WTC11 (cell line): ENCODE measurements at regions not wholly inside any gene's neighbourhood (a gene's known extent, or its start where the extent isn't known, plus 50 kb on each side); places are given as distances from the start of the nearest gene placed in this dataset.

Source experiments
- ATAC-seq: fragments of 200-7000 bp; cut with Tn5 transposase; 2 replicates; pipeline ENCODE4 v1.10.0; 2021; ENCODE audit warnings: mild to moderate bottlenecking, moderate library complexity
- CTCF ChIA-PET: fragments of 300-600 bp; sonication (Branson Sonifier 250); formaldehyde crosslinking; loops from one replicate; lab custom pipeline; 2021; ENCODE audit warnings: antibody characterized with exemption; lab: Charles Lee
- POLR2A ChIA-PET: fragments of 350-600 bp; sonication (Branson Sonifier 250); formaldehyde crosslinking; loops from one replicate; lab custom pipeline; 2021; ENCODE audit warnings: antibody characterized with exemption; lab: Charles Lee
- DNase-seq: peaks from one replicate; pipeline ENCODE4 v3.0.0; 2021; ENCODE audit warnings: low spot score
- H3K27ac Mint-ChIP-seq: 2 replicates; pipeline ENCODE4 v1.8.0; 2021; ENCODE audit warnings: mixed read lengths
- H3K27me3 Mint-ChIP-seq: 2 replicates; pipeline ENCODE4 v1.8.0; 2021; ENCODE audit warnings: low read depth, mild to moderate bottlenecking, moderate library complexity, mixed read lengths
- H3K36me3 Mint-ChIP-seq: 2 replicates; pipeline ENCODE4 v1.8.0; 2021; ENCODE audit warnings: mixed read lengths
- H3K4me1 Mint-ChIP-seq: 2 replicates; pipeline ENCODE4 v1.8.0; 2022; ENCODE audit warnings: mixed read lengths
- H3K4me3 Mint-ChIP-seq: 2 replicates; pipeline ENCODE4 v1.8.0; 2021; ENCODE audit warnings: mild to moderate bottlenecking, moderate library complexity, mixed read lengths
- H3K9me3 Mint-ChIP-seq: 2 replicates; pipeline ENCODE4 v1.8.0; 2021; ENCODE audit warnings: mixed read lengths
- AFF4 ChIP-seq: sonication (generic); formaldehyde crosslinking; IDR thresholded peaks from 2 replicates; pipeline ENCODE4 v1.8.1; 2023; ENCODE audit warnings: mild to moderate bottlenecking, missing genetic modification reagents, borderline replicate concordance
- AR ChIP-seq: fragments of 250-450 bp; sonication (Bioruptor Pico); IDR thresholded peaks from 2 replicates; pipeline ENCODE4 v1.9.0; 2021; ENCODE audit warnings: mild to moderate bottlenecking
- CBFB ChIP-seq: sonication (generic); formaldehyde crosslinking; IDR thresholded peaks from 2 replicates; pipeline ENCODE4 v1.8.1; 2022; ENCODE audit warnings: mild to moderate bottlenecking, low read depth, missing genetic modification reagents
- CREB1 ChIP-seq: sonication (generic); formaldehyde crosslinking; IDR thresholded peaks from 2 replicates; pipeline ENCODE4 v1.8.0; 2023; ENCODE audit warnings: mild to moderate bottlenecking, missing genetic modification reagents
- E2F5 ChIP-seq: sonication (generic); formaldehyde crosslinking; IDR thresholded peaks from 2 replicates; pipeline ENCODE4 v1.8.1; 2022; ENCODE audit warnings: mild to moderate bottlenecking, moderate library complexity, missing genetic modification reagents
- GRHL2 ChIP-seq: fragments of 250-450 bp; sonication (Bioruptor Pico); IDR thresholded peaks from 2 replicates; pipeline ENCODE4 v1.8.0; 2022; ENCODE audit warnings: mild to moderate bottlenecking, moderate library complexity; ENCODE audit not compliant: insufficient replicate concordance, severe bottlenecking
- HMGXB4 ChIP-seq: sonication (generic); formaldehyde crosslinking; IDR thresholded peaks from 2 replicates; pipeline ENCODE4 v1.8.1; 2023; ENCODE audit warnings: mild to moderate bottlenecking, moderate library complexity, missing genetic modification reagents
- NFYB ChIP-seq: sonication (generic); formaldehyde crosslinking; conservative IDR thresholded peaks from 2 replicates; pipeline ENCODE4 v1.8.0; 2022; ENCODE audit warnings: low read depth, missing genetic modification reagents
- NR2C2 ChIP-seq: sonication (generic); formaldehyde crosslinking; IDR thresholded peaks from 2 replicates; pipeline ENCODE4 v1.8.0; 2022; ENCODE audit warnings: mild to moderate bottlenecking, missing genetic modification reagents
- RORB ChIP-seq: fragments of 250-450 bp; sonication (Bioruptor Pico); IDR thresholded peaks from 2 replicates; pipeline ENCODE4 v1.9.0; 2021; ENCODE audit warnings: mild to moderate bottlenecking
- SMAD3 ChIP-seq: sonication (generic); formaldehyde crosslinking; IDR thresholded peaks from 2 replicates; pipeline ENCODE4 v1.8.0; 2022; ENCODE audit warnings: missing genetic modification reagents, mild to moderate bottlenecking, borderline replicate concordance
- ZMAT4 ChIP-seq: fragments of 250-450 bp; sonication (Bioruptor Pico); IDR thresholded peaks from 2 replicates; pipeline ENCODE4 v1.9.0; 2021; ENCODE audit warnings: mild to moderate bottlenecking
- ZNF532 ChIP-seq: fragments of 250-450 bp; sonication (Bioruptor Pico); IDR thresholded peaks from 2 replicates; pipeline ENCODE4 v1.9.0; 2021; ENCODE audit warnings: mild to moderate bottlenecking, borderline replicate concordance

- DNase-seq (no peak), ATAC-seq (no peak)
- Mint-ChIP-seq H3K4me3 (no peak overlapping the region), H3K9me3 (peaks cover 47% of the 10 kb centered on the region), H3K36me3 (peaks cover 11% of the 10 kb centered on the region), H3K4me1 (peaks cover 15% of the 10 kb centered on the region), H3K27ac (no peak overlapping the region), H3K27me3 (no peaks in the 10 kb centered on the region)
- ChIA-PET POLR2A (no interaction called here), CTCF (no interaction called here)
- TF ChIP-seq E2F5 (CRISPR knock-in tag), result no peak
- no peak for TF ChIP-seq RORB (CRISPR knock-in tag)
- no peak for TF ChIP-seq GRHL2 (CRISPR knock-in tag)
- no peak for TF ChIP-seq ZNF532
- no peak for TF ChIP-seq SMAD3 (CRISPR knock-in tag)
- no peak for TF ChIP-seq ZMAT4 (CRISPR knock-in tag)
- no peak for TF ChIP-seq AR (CRISPR knock-in tag)
- no peak for TF ChIP-seq NFYB (CRISPR knock-in tag)
- TF ChIP-seq CREB1 (CRISPR knock-in tag), result no peak
- TF ChIP-seq HMGXB4 (CRISPR knock-in tag), result no peak
- TF ChIP-seq AFF4, result no peak
- no peak for TF ChIP-seq CBFB (CRISPR knock-in tag)
- no peak for TF ChIP-seq NR2C2 (CRISPR knock-in tag)
These were observed 1223.0 kb downstream of the EPHA7 start for GRCh38 chr6:92196325-92196724.
